Mononuclear cell (primary cell): ENCODE measurements at regions not wholly inside any gene's neighbourhood (a gene's known extent, or its start where the extent isn't known, plus 50 kb on each side); places are given as distances from the start of the nearest gene placed in this dataset.

Experiments used
- H3K27me3 ChIP-seq: 2 replicates; pipeline ENCODE4 v1.6.0; 2011; ENCODE audit warnings: low read length, control low read depth; ENCODE audit not compliant: insufficient read depth
- H3K4me1 ChIP-seq: 2 replicates; pipeline ENCODE4 v1.5.1; 2011; ENCODE audit warnings: mild to moderate bottlenecking, low read length, control low read depth; ENCODE audit not compliant: insufficient read depth
- H3K4me3 ChIP-seq: 2 replicates; pipeline ENCODE4 v1.5.1; 2011; ENCODE audit warnings: mild to moderate bottlenecking, low read length, moderate library complexity
- H3K9me3 ChIP-seq: 2 replicates; pipeline ENCODE4 v1.5.1; 2011; ENCODE audit warnings: low read depth, mild to moderate bottlenecking, control low read depth, low read length

DNA sequence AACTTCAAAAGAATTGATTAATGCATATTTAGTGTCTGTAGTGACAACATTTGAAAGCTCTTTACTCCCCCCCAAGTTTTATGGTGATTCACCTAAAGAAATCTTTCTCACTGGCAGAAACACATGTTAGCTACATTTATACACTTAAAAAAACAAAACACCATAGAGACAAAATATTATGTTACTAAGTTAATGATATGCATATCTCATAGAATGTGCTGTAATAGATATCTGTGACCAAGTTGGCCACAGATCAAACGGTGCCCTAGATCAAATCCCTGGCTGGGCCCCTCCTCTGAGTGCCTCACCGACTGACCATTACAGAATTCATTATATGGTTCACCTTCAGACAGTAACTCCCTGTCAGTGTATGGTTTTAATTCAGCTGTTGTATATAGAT lies 322.1 kb upstream of the LYPLAL1 start:
- Histone ChIP-seq H3K9me3 (no peaks in the 10 kb centered on the region), H3K4me3 (no peak overlapping the region), H3K4me1 (no peaks in the 10 kb centered on the region), H3K27me3 (no peaks in the 10 kb centered on the region)

DNA sequence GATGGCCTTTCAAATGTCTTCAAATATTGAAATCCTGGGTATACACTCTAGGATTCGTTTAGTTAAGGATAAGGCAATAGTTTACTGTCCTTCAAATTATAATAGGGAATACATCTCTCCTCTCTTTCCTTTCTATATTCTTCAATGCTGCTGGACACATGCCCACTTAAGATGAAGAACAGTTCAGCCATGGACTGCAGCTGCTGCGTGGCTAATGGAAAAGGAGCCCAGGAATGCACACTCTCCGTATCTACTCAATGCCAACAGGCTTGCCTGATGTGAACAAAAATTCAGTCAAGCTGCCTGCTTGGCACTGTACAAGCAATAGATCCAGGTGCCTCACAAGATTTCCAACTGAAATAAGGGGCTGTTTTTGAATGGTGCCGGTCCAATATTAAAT lies 321.2 kb upstream of the LYPLAL1 start:
- Histone ChIP-seq H3K4me1 (no peaks in the 10 kb centered on the region), H3K9me3 (no peaks in the 10 kb centered on the region), H3K27me3 (no peaks in the 10 kb centered on the region), H3K4me3 (no peak overlapping the region)

DNA sequence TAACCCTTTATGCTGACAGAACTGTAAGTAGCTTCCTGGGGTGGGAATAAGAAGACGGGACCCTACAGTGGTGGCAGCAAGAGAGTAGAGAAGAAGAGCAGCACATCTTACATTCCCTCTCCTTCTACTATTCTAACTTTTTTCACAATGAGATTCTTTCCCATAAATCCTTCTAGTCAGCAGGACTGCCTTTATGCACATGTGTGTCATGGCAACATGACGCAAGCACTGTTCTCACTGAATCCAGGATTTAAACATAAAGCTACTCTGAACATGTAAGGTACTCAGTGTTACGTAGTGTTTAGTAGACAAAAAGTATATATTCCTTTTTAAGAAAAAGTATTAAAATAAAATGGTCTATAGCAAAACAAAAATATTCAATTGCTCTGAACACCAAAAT lies 309.7 kb upstream of the LYPLAL1 start:
- Histone ChIP-seq H3K27me3 (no peaks in the 10 kb centered on the region), H3K4me1 (no peaks in the 10 kb centered on the region), H3K4me3 (no peak overlapping the region), H3K9me3 (no peaks in the 10 kb centered on the region)

DNA sequence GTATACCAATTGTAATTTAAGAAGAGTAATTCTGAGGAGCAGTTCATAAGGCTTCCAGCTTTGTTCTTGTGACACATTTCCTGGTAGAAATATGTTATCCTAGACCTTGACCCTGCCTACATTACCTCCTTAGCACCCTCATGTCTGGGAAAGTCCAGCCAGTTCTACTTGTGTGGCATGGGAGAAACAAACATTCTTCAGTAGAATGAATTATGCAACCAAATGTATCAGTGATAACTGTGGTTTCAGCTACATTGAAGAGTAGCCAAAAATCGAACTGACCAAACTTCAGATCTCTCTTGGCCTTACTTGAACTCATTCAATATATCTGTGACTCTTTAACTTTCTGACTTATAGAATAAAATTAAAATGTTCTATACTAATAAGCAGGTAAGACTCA lies 308.1 kb upstream of the LYPLAL1 start:
- no peaks in the 10 kb centered on the region for H3K27me3 ChIP-seq
- H3K4me3 ChIP-seq = no peak overlapping the region
- H3K4me1 ChIP-seq = no peaks in the 10 kb centered on the region
- H3K9me3 ChIP-seq = no peaks in the 10 kb centered on the region

DNA sequence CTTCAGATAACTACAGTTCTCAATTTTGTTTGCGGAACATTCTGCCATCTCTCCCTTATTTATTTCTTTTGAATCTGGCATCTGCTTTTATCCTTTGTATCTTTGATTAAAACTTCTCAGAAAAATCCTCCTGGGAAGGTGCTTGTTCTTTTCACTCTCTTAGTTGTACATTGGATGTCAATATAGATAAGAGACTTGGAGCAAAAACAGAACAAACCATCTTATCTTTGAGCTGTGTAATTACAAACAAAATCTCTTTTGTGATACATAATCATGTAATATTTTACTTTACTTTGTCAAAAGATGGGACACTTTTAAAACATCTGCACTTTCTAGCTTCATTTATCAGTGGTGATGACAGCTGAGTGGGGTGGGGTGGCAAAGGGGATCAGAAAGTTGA lies 307.2 kb upstream of the LYPLAL1 start:
- Histone ChIP-seq H3K4me1 (no peaks in the 10 kb centered on the region), H3K9me3 (no peaks in the 10 kb centered on the region), H3K4me3 (no peak overlapping the region), H3K27me3 (no peaks in the 10 kb centered on the region)

DNA sequence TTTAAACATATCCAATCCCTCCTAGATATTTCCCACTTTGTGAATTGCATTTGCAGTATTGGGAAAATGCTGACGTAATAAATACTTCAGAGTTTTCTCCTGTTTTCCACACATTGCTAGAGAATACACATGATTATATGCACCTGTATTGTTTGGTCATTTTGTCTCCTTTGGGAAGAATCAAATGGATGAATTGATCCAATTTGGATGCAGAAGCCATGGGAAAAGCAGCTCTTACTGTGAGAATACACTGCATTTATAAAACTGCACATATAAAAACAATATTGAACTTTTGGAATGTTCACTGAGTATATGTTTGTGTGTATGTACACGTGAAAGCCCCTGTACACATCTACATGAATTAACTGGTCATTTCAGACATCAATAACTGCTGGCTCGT lies 306.6 kb upstream of the LYPLAL1 start:
- Histone ChIP-seq H3K4me3 (no peak overlapping the region), H3K4me1 (no peaks in the 10 kb centered on the region), H3K27me3 (no peaks in the 10 kb centered on the region), H3K9me3 (no peaks in the 10 kb centered on the region)

DNA sequence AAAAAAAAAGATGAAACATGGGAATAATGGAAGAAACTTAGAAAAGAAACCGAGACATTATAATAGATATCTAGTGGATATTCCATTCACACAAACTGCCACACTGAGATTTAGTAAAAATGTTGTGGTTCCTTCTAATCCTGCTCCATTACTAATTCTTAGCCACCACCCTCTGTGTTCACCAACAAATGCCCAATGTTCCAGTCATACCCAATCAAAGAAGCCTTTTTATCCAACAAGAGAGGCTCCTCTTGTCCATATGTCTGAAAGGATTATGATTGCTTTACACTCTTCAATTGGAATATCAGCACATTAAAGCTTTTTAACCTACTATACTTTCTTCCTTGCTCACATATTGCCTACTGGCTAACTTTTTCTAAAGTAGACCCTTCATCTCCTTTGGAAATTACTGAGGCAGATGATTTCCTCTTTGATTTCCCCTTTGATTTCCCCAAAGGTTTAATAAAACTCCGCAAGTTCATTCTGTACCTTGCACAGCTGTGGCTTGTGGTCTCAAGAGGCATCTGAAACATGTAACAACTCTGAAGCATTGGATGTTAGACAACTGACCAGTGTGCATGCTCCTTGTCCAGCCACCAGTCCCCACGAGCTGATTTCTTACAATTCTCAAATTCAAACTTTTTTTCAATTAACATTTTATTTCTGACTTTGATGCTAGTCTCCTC lies 305.6 kb upstream of the LYPLAL1 start:
- Histone ChIP-seq H3K27me3 (no peaks in the 10 kb centered on the region), H3K9me3 (no peaks in the 10 kb centered on the region), H3K4me3 (no peak overlapping the region), H3K4me1 (no peaks in the 10 kb centered on the region)

DNA sequence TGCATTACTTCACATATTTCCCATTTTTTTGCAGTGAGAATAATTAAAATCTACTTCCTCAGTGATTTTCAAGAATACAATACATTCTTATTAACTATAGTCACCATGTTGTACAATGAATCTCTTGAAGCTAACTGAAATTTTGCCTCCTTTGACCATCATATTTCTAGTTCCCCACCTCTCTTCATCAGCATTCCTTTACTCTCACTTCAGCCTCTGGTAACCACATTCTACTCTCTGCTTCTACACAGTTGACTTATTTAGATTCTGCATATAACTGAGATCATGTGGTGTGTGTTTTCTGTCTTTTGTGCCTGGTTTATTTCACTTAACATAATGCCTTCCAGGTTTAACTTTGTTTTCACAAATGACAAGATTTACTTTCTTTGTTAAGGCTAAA lies 304.4 kb upstream of the LYPLAL1 start:
- H3K9me3 ChIP-seq = no peaks in the 10 kb centered on the region
- H3K4me3 ChIP-seq = no peak overlapping the region
- H3K4me1 ChIP-seq = no peaks in the 10 kb centered on the region
- H3K27me3 ChIP-seq = no peaks in the 10 kb centered on the region

DNA sequence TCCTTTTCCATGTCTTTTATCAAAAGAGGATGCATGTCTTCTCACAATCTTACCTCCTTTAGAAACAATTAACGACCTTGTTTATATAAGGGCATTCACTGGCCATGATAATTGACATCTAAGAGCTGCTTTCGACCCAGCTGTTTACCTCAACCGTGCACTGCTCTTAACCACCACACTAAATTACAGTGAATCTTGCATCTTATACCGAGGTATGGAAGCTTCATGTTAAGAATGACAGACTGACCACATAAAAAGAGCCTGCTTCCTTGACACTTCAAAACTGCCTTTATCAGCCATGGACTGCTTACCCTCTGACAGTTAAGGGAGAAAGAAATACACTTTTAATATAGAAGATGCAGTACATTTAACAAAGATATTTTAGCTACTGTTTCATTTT lies 301.7 kb upstream of the LYPLAL1 start:
- no peaks in the 10 kb centered on the region for H3K27me3 ChIP-seq
- H3K4me1 ChIP-seq = no peaks in the 10 kb centered on the region
- no peak overlapping the region for H3K4me3 ChIP-seq
- H3K9me3 ChIP-seq = no peaks in the 10 kb centered on the region

DNA sequence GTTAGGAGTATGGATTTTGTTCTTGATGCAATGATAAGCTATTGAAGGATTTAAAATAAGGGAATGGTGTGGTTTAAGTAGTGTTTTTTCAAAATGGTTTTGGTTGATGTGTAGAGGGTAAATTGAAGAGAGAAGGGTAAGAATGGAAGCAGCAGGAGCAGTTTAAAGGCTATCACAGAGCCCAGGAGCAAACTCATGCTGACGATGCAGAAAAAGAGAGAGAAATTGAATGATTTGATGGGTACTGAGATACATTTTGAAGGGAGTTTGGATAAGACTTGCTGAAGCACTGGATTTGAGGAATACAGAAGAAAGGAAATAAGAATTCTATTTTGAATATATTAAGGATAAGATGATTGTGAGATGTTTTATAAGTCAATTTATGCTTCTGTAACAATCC lies 300.8 kb upstream of the LYPLAL1 start:
- Histone ChIP-seq H3K4me3 (no peak overlapping the region), H3K9me3 (no peaks in the 10 kb centered on the region), H3K4me1 (no peaks in the 10 kb centered on the region), H3K27me3 (no peaks in the 10 kb centered on the region)

DNA sequence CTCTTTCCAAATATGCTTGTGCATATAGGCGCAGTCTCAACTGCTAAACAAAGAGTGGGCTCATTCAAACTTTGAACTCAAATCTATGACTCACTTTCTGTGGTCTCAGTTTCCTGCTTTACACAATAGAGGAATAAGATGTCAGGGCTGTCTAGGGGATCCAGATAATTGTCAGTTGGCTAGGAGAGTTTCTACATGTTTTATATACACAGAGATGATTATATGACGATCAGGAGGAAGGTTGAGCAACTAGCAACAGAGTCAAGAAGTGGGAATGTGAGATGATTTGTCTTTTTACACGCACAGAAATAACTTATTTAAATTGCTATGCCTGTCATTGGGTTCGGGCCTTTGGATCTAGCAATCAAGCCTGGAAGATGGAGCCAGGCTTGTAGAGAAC lies 299.4 kb upstream of the LYPLAL1 start:
- Histone ChIP-seq H3K4me1 (no peaks in the 10 kb centered on the region), H3K9me3 (no peaks in the 10 kb centered on the region), H3K4me3 (no peak overlapping the region), H3K27me3 (no peaks in the 10 kb centered on the region)

DNA sequence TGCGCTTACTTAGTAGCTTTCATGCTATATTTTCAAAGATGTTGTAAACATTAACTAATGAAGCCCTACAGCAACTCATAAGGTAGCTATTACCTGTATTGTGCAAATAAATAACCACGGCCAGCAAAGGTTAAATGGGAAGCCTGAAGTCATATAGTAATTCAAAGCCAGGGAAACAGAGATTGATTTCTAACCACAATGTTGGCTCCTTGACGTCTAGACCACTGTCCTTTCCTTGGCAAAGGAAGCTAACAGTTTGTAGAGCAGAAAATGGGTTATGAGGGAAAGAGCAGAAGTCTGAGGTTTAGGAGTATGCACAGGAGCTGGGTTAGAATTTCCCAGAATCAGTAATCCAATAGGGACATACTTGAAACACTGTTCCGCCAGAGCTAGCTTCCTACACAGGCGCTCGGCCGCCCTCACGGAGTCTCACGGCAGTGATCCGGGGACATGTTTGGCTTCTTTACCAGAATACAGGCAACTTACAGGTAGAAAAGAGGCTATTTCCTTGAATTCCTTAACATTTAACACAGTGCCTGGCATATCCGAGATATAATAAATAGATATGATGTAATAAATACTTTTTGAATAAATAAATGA lies 298.8 kb upstream of the LYPLAL1 start:
- no peaks in the 10 kb centered on the region for H3K4me1 ChIP-seq
- no peaks in the 10 kb centered on the region for H3K9me3 ChIP-seq
- H3K4me3 ChIP-seq = no peak overlapping the region
- no peaks in the 10 kb centered on the region for H3K27me3 ChIP-seq

DNA sequence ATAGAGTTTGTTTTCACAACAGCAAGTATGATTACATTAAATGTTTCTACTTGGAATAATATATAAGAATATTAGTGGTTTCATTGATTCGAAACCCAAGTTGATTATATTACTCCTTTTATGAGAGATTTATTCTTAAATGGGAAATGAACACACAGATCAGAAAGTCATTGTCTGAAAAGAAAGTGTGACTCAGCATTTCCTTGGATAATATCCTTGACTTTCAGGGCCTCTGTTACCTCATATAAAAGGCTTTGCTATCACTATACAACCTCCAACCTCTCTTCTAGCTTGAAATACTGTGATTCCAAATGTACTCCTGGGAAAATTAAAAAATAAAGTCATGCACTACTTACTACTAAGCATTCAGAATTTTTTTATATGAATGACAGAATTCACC lies 295.3 kb upstream of the LYPLAL1 start:
- Histone ChIP-seq H3K9me3 (no peaks in the 10 kb centered on the region), H3K4me1 (no peaks in the 10 kb centered on the region), H3K27me3 (no peaks in the 10 kb centered on the region), H3K4me3 (no peak overlapping the region)

DNA sequence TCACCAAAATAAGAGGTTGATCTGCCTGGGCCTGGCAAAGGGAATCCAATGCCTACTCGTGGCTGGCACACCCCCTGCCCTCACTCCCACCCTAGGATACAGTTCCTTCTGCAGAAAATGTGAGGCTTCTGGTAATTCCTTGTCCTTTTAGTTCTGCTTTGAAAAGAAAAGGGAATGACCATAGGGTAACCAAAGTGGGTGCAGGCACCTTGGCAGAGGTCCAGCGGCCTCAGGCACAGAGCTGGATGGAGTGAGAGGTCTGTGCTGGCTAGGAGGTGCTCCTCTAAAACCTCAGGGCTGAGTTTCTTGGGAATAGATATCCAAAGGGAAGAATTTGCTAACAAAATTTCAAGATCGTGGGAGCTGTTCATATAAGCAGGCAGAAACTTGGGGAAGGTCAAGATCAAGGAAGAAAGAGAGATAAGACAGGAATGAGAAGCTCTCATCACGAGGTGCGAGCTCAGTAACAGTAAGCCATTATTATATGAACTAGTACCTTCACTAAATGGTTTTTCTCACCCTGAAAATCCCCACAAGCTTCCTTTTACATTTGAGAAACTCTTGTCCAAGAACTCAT lies 293.1 kb upstream of the LYPLAL1 start:
- Histone ChIP-seq H3K4me3 (no peak overlapping the region), H3K27me3 (no peaks in the 10 kb centered on the region), H3K4me1 (no peaks in the 10 kb centered on the region)

DNA sequence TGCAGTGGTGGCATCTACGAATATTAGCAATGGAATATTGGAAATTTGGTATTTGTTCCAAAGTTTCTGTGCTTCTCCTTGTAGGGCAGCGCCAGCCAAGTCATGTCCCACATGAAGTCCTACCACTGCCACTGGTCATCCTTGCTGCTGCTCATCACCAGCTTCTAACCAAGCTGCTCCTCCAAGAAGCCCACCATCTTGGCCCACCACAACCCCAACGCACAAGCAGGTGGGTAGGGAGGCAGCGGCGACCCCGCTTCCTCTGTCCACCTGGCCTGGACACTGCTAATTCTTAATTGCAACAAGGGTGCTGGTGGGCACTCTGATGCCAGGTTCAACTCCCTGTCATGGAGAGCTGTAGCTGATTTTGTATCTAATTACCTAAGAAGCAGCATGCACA lies 291.2 kb upstream of the LYPLAL1 start:
- Histone ChIP-seq H3K27me3 (no peaks in the 10 kb centered on the region), H3K9me3 (no peaks in the 10 kb centered on the region), H3K4me3 (no peak overlapping the region), H3K4me1 (no peaks in the 10 kb centered on the region)

More for the DNA sequence above, 293.1 kb upstream of the LYPLAL1 start:
- H3K9me3 ChIP-seq = no peaks in the 10 kb centered on the region
